ENCODE measurements at regions not wholly inside any gene's neighbourhood (a gene's known extent, or its start where the extent isn't known, plus 50 kb on each side); places are given as distances from the start of the nearest gene placed in this dataset.

DNA sequence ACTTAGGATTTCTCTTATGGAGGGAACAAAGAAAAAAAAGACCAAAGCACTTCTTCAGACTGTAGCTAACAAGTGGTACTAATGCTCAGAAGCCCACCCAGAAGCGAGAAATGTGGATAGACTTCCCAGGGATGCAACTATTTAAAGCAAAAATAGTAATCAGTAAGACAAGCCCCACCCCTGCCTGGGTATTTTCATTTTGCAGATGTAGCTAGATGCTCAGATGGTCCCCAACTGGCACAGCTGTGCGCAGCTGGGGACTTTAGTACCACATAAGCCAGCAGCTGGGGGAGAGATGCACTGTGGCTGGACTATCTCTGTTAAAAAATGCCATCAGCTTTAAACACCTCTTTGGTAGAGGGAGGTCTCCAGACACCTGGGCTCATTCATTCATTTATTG is 77.8 kb upstream of the SPAG17 start:
- Mint-ChIP-seq H3K9me3 (peaks cover 0 to 12% (median 3%) of the 10 kb centered on the region in 3 donors), H3K4me3 (no peak overlapping the region), H3K27me3 (no peaks in the 10 kb centered on the region), H3K4me1 (no peaks in the 10 kb centered on the region), H3K27ac (no peak overlapping the region), H3K36me3 (no peaks in the 10 kb centered on the region)
- H3K27me3 ChIP-seq (replicated peaks in 1 of 2; ENCODE audit: control insufficient read depth in 2 of 2, extremely low read depth in 1 of 2, insufficient read depth in 2 of 2, low read length in 1 of 2), result no peaks in the 10 kb centered on the region
- ChIA-PET CTCF (no interaction called here), POLR2A (no interaction called here)
- H3K4me3 ChIP-seq (ENCODE audit: control insufficient read depth in 1 of 2, extremely low read depth in 1 of 2, low read length in 1 of 2), result no peak overlapping the region
- H3K9me3 ChIP-seq, result no peaks in the 10 kb centered on the region
- WGBS (ENCODE audit: insufficient coverage), result no CpG with 5 or more reads among the region's 2 CpGs
- ATAC-seq (replicated peaks in 1 of 4) (no peak), DNase-seq (no peak)
- H3K36me3 ChIP-seq (ENCODE audit: control insufficient read depth in 2 of 2, extremely low read depth in 1 of 2, insufficient read depth in 1 of 2, low read length in 1 of 2), result no peaks in the 10 kb centered on the region
- no peak overlapping the region for H3K27ac ChIP-seq (ENCODE audit: low read length)
- no peaks in the 10 kb centered on the region for H3K4me1 ChIP-seq (ENCODE audit: control insufficient read depth in 1 of 2, extremely low read depth in 1 of 2, insufficient read depth in 2 of 2, low read length in 2 of 2)

- no peak for DNase-seq
- peaks cover 0 to 12% (median 0%) of the 10 kb centered on the region in 3 donors for H3K9me3 Mint-ChIP-seq
- no peaks in the 10 kb centered on the region for H3K36me3 Mint-ChIP-seq
- Histone ChIP-seq H3K9me3 (no peaks in the 10 kb centered on the region), H3K36me3 (ENCODE audit: control insufficient read depth in 2 of 2, extremely low read depth in 1 of 2, insufficient read depth in 1 of 2, low read length in 1 of 2) (no peaks in the 10 kb centered on the region), H3K4me1 (ENCODE audit: control insufficient read depth in 1 of 2, extremely low read depth in 1 of 2, insufficient read depth in 2 of 2, low read length in 2 of 2) (no peaks in the 10 kb centered on the region), H3K4me3 (ENCODE audit: control insufficient read depth in 1 of 2, extremely low read depth in 1 of 2, low read length in 1 of 2) (no peak overlapping the region), H3K27ac (ENCODE audit: low read length) (no peak overlapping the region), H3K27me3 (replicated peaks in 1 of 2; ENCODE audit: control insufficient read depth in 2 of 2, extremely low read depth in 1 of 2, insufficient read depth in 2 of 2, low read length in 1 of 2) (no peaks in the 10 kb centered on the region)
- H3K27ac Mint-ChIP-seq, result no peak overlapping the region
- 62% methylated on average over 5 of the region's 8 CpGs for WGBS (ENCODE audit: insufficient coverage)
- ChIA-PET POLR2A (no interaction called here), CTCF (no interaction called here)
- ATAC-seq (replicated peaks in 1 of 4), result no peak
- no peaks in the 10 kb centered on the region for H3K27me3 Mint-ChIP-seq
- no peaks in the 10 kb centered on the region for H3K4me1 Mint-ChIP-seq
- H3K4me3 Mint-ChIP-seq, result no peak overlapping the region
These were observed 73.9 kb upstream of the SPAG17 start for GRCh38 chr1:118258975-118259374.

- peaks cover 0 to 4% of the 10 kb centered on the region in 2 donors for H3K27me3 Mint-ChIP-seq
- H3K9me3 Mint-ChIP-seq, result peaks cover 0 to 7% (median 0%) of the 10 kb centered on the region in 3 donors
- no peaks in the 10 kb centered on the region for H3K36me3 Mint-ChIP-seq
- Histone ChIP-seq H3K4me3 (ENCODE audit: control insufficient read depth in 1 of 2, extremely low read depth in 1 of 2, low read length in 1 of 2) (no peak overlapping the region), H3K4me1 (ENCODE audit: control insufficient read depth in 1 of 2, extremely low read depth in 1 of 2, insufficient read depth in 2 of 2, low read length in 2 of 2) (no peaks in the 10 kb centered on the region), H3K9me3 (no peaks in the 10 kb centered on the region), H3K27ac (ENCODE audit: low read length) (no peak overlapping the region), H3K36me3 (ENCODE audit: control insufficient read depth in 2 of 2, extremely low read depth in 1 of 2, insufficient read depth in 1 of 2, low read length in 1 of 2) (no peaks in the 10 kb centered on the region), H3K27me3 (replicated peaks in 1 of 2; ENCODE audit: control insufficient read depth in 2 of 2, extremely low read depth in 1 of 2, insufficient read depth in 2 of 2, low read length in 1 of 2) (no peaks in the 10 kb centered on the region)
- no peak overlapping the region for H3K4me3 Mint-ChIP-seq
- DNase-seq (no peak), ATAC-seq (replicated peaks in 1 of 4) (no peak)
- ChIA-PET POLR2A (no interaction called here), CTCF (no interaction called here)
- no peak overlapping the region for H3K27ac Mint-ChIP-seq
- H3K4me1 Mint-ChIP-seq, result no peaks in the 10 kb centered on the region
These were observed 72.9 kb upstream of the SPAG17 start for GRCh38 chr1:118257946-118258345.

DNA sequence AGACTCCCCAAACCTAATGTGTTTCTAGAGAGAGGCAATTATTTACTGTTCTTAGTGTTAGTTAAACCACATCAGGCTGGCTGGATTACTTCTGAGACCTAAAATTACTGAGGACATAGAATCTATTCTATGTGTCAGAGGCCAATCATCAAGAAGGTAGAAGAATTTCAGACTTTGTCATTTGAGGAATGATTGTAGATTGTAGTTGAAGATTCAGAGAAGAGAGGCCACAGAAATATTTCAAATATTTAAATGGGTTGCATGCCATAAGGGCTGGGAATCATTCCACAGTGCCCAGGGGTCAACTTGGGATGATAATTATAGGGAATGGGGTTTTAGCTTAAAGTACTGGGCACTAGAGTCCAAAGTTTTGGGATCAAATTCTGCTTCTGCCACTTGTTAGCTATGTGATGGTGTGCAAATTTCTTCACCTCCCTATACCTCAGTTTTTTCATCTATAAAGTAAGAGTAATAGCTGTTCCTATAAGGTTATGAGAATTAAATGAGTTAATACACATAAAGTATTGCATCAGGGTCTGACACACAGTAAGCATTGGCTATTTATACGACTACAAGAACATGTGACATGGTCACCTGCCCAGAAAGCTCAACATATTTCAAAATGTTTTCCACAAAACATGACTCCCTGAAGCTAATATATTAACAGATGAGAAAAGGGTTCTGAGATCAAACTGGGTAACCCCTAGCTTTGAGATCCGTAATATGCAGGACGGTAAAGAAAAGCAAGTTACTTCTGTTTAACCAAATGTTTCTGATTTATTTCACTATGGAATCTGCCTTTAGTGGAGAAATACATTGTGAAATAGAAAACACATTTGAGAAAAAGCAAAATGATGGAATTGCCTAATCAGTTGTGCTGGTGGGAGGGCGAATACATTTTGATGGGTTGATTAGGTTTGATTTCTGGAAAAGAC is 69.7 kb upstream of the SPAG17 start:
- Mint-ChIP-seq H3K4me3 (no peak overlapping the region), H3K4me1 (no peaks in the 10 kb centered on the region), H3K9me3 (no peaks in the 10 kb centered on the region), H3K27me3 (peaks cover 0 to 4% of the 10 kb centered on the region in 2 donors), H3K27ac (no peak overlapping the region), H3K36me3 (no peaks in the 10 kb centered on the region)
- ChIA-PET CTCF (no interaction called here), POLR2A (interaction anchor here in 1 of 2 donors (0.5 to 0.6 kb wide), 2 partner anchors 17 to 625 kb away, joined by 3 to 4 read pairs; no protein-coding TSS in a partner anchor)
- H3K9me3 ChIP-seq, result no peaks in the 10 kb centered on the region
- H3K4me1 ChIP-seq (ENCODE audit: control insufficient read depth in 1 of 2, extremely low read depth in 1 of 2, insufficient read depth in 2 of 2, low read length in 2 of 2), result no peaks in the 10 kb centered on the region
- WGBS (ENCODE audit: insufficient coverage), result 100% methylated on average over 1 of the region's 4 CpGs
- H3K27ac ChIP-seq (ENCODE audit: low read length), result no peak overlapping the region
- H3K36me3 ChIP-seq (ENCODE audit: control insufficient read depth in 2 of 2, extremely low read depth in 1 of 2, insufficient read depth in 1 of 2, low read length in 1 of 2), result no peaks in the 10 kb centered on the region
- H3K4me3 ChIP-seq (ENCODE audit: control insufficient read depth in 1 of 2, extremely low read depth in 1 of 2, low read length in 1 of 2), result no peak overlapping the region
- no peak for ATAC-seq (replicated peaks in 1 of 4)
- H3K27me3 ChIP-seq (replicated peaks in 1 of 2; ENCODE audit: control insufficient read depth in 2 of 2, extremely low read depth in 1 of 2, insufficient read depth in 2 of 2, low read length in 1 of 2), result no peaks in the 10 kb centered on the region
- no peak for DNase-seq

DNA sequence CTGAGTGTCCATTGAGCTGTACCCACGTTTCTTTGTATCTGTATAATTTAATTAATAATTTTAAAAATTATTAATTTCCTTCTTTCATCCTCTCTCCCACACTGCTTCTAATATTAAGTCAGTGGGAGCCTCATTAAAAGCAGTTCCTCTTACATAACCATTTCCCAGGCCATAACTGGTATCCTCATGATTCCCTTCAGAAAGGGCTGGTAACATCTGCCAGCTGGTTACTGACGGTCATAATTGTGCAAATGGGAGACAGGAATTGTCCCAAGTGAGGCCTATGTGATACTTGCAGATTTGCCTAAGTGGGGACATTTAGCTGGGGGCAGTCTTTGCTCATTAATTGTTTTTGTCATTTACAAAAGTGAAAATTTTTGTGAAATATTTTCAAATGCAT is 69.0 kb upstream of the SPAG17 start:
- Mint-ChIP-seq H3K27ac (no peak overlapping the region), H3K4me3 (no peak overlapping the region), H3K36me3 (no peaks in the 10 kb centered on the region), H3K9me3 (no peaks in the 10 kb centered on the region), H3K27me3 (peaks cover 0 to 4% of the 10 kb centered on the region in 2 donors), H3K4me1 (no peaks in the 10 kb centered on the region)
- ChIA-PET CTCF (no interaction called here), POLR2A (interaction anchor here in 1 of 2 donors (0.5 kb wide), 1 partner anchor 17 kb away, joined by 4 read pairs; no protein-coding TSS in a partner anchor)
- DNase-seq, result no peak
- no peaks in the 10 kb centered on the region for H3K4me1 ChIP-seq (ENCODE audit: control insufficient read depth in 1 of 2, extremely low read depth in 1 of 2, insufficient read depth in 2 of 2, low read length in 2 of 2)
- no peak overlapping the region for H3K4me3 ChIP-seq (ENCODE audit: control insufficient read depth in 1 of 2, extremely low read depth in 1 of 2, low read length in 1 of 2)
- H3K9me3 ChIP-seq, result no peaks in the 10 kb centered on the region
- 57% methylated on average over 1 of the region's 2 CpGs for WGBS (ENCODE audit: insufficient coverage)
- no peak overlapping the region for H3K27ac ChIP-seq (ENCODE audit: low read length)
- no peak for ATAC-seq (replicated peaks in 1 of 4)
- no peaks in the 10 kb centered on the region for H3K36me3 ChIP-seq (ENCODE audit: control insufficient read depth in 2 of 2, extremely low read depth in 1 of 2, insufficient read depth in 1 of 2, low read length in 1 of 2)
- no peaks in the 10 kb centered on the region for H3K27me3 ChIP-seq (replicated peaks in 1 of 2; ENCODE audit: control insufficient read depth in 2 of 2, extremely low read depth in 1 of 2, insufficient read depth in 2 of 2, low read length in 1 of 2)

- H3K27ac ChIP-seq (ENCODE audit: low read length), result no peak overlapping the region
- H3K4me1 ChIP-seq (ENCODE audit: control insufficient read depth in 1 of 2, extremely low read depth in 1 of 2, insufficient read depth in 2 of 2, low read length in 2 of 2), result no peaks in the 10 kb centered on the region
- Mint-ChIP-seq H3K27ac (no peak overlapping the region), H3K27me3 (peaks cover 0 to 4% of the 10 kb centered on the region in 2 donors), H3K4me1 (no peaks in the 10 kb centered on the region), H3K4me3 (no peak overlapping the region), H3K9me3 (no peaks in the 10 kb centered on the region), H3K36me3 (no peaks in the 10 kb centered on the region)
- ChIA-PET POLR2A (no interaction called here), CTCF (no interaction called here)
- WGBS (ENCODE audit: insufficient coverage), result 40% methylated on average over 3 of the region's 10 CpGs
- no peak overlapping the region for H3K4me3 ChIP-seq (ENCODE audit: control insufficient read depth in 1 of 2, extremely low read depth in 1 of 2, low read length in 1 of 2)
- H3K9me3 ChIP-seq, result no peaks in the 10 kb centered on the region
- no peaks in the 10 kb centered on the region for H3K36me3 ChIP-seq (ENCODE audit: control insufficient read depth in 2 of 2, extremely low read depth in 1 of 2, insufficient read depth in 1 of 2, low read length in 1 of 2)
- H3K27me3 ChIP-seq (replicated peaks in 1 of 2; ENCODE audit: control insufficient read depth in 2 of 2, extremely low read depth in 1 of 2, insufficient read depth in 2 of 2, low read length in 1 of 2), result no peaks in the 10 kb centered on the region
- ATAC-seq (replicated peaks in 1 of 4) (no peak), DNase-seq (no peak)
These were observed 68.3 kb upstream of the SPAG17 start for GRCh38 chr1:118253053-118253915.

Data from T-cell (primary cell).